Urinary bladder (tissue), 3 donors: ENCODE measurements at regions not wholly inside any gene's neighbourhood (a gene's known extent, or its start where the extent isn't known, plus 50 kb on each side); places are given as distances from the start of the nearest gene placed in this dataset.
"Not testable (repeated sequence)": the region's sequence is repeated elsewhere in the genome, so short reads cannot be mapped to it uniquely, and the experiment has no call there.

Source experiments
- DNase-seq: peaks from one replicate; pipeline ENCODE4 v3.0.0-alpha.2; 2015; ENCODE audit errors: extremely low spot score
- H3K27ac ChIP-seq: one replicate; pipeline ENCODE4 v1.5.1; 2013; ENCODE audit warnings: low read depth, mild to moderate bottlenecking, moderate library complexity
- H3K36me3 ChIP-seq: one replicate; pipeline ENCODE4 v1.6.1; 2013; ENCODE audit warnings: mild to moderate bottlenecking, moderate library complexity; ENCODE audit not compliant: insufficient read depth
- H3K4me1 ChIP-seq: one replicate; pipeline ENCODE4 v1.6.1; 2013; ENCODE audit warnings: mild to moderate bottlenecking, moderate library complexity; ENCODE audit not compliant: insufficient read depth
- H3K4me3 ChIP-seq: one replicate; pipeline ENCODE4 v1.5.1; 2013; ENCODE audit warnings: low read depth, low read length
- WGBS: extraction: QIAGEN DNeasy Blood & Tissue Kit; methylation state at CpG from one replicate; pipeline ENCODE4 v1.1.7; 2013; 5-methylcytosine and 5-hydroxymethylcytosine counted together
- donor health status: healthy with polysubstance abuse.
- donor health status: healthy.

GRCh38 chr2:226098861-226099745, 699.6 kb downstream of the NYAP2 start:
- no peaks in the 10 kb centered on the region for H3K4me1 ChIP-seq
- no peak overlapping the region for H3K4me3 ChIP-seq
- no peak for DNase-seq
- no peak overlapping the region for H3K27ac ChIP-seq
- H3K36me3 ChIP-seq = no peaks in the 10 kb centered on the region
- WGBS = 44% methylated on average over 1 of the region's 1 CpG

GRCh38 chr2:226095058-226095457, 695.5 kb downstream of the NYAP2 start:
- Histone ChIP-seq H3K36me3 (no peaks in the 10 kb centered on the region), H3K4me1 (no peaks in the 10 kb centered on the region), H3K27ac (no peak overlapping the region), H3K4me3 (no peak overlapping the region)
- WGBS = 95% methylated on average over 1 of the region's 1 CpG
- DNase-seq = no peak

GRCh38 chr2:226093364-226093763, 693.9 kb downstream of the NYAP2 start:
- Histone ChIP-seq H3K27ac (no peak overlapping the region), H3K4me1 (no peaks in the 10 kb centered on the region), H3K36me3 (no peaks in the 10 kb centered on the region), H3K4me3 (no peak overlapping the region)
- DNase-seq = no peak
- 84% methylated on average over 2 of the region's 2 CpGs for WGBS

GRCh38 chr2:226088366-226088674, 688.8 kb downstream of the NYAP2 start:
- H3K27ac ChIP-seq = no peak overlapping the region
- no peak for DNase-seq
- H3K4me1 ChIP-seq = no peaks in the 10 kb centered on the region
- H3K36me3 ChIP-seq = no peaks in the 10 kb centered on the region
- WGBS = 75% methylated on average over 3 of the region's 3 CpGs
- H3K4me3 ChIP-seq = no peak overlapping the region

GRCh38 chr2:226087505-226088365, 688.2 kb downstream of the NYAP2 start:
- Histone ChIP-seq H3K4me1 (no peaks in the 10 kb centered on the region), H3K36me3 (no peaks in the 10 kb centered on the region), H3K4me3 (no peak overlapping the region), H3K27ac (no peak overlapping the region)
- DNase-seq = no peak
- WGBS = 93% methylated on average over 5 of the region's 5 CpGs

- no peak overlapping the region for H3K27ac ChIP-seq
- 96% methylated on average over 3 of the region's 3 CpGs for WGBS
- no peaks in the 10 kb centered on the region for H3K36me3 ChIP-seq
- no peak for DNase-seq
- no peak overlapping the region for H3K4me3 ChIP-seq
- no peaks in the 10 kb centered on the region for H3K4me1 ChIP-seq
Observed at GRCh38 chr2:226087051-226087450, 687.5 kb downstream of the NYAP2 start.

- Histone ChIP-seq H3K4me1 (no peaks in the 10 kb centered on the region), H3K27ac (no peak overlapping the region), H3K4me3 (no peak overlapping the region), H3K36me3 (no peaks in the 10 kb centered on the region)
- WGBS = 27% methylated on average over 1 of the region's 1 CpG
- no peak for DNase-seq
Observed at GRCh38 chr2:226086190-226086589, 686.7 kb downstream of the NYAP2 start.

- not testable (repeated sequence) for H3K4me1 ChIP-seq, H3K27ac ChIP-seq, H3K36me3 ChIP-seq, H3K4me3 ChIP-seq, DNase-seq
Observed at GRCh38 chr2:226085425-226085824, 685.9 kb downstream of the NYAP2 start.

- H3K27ac ChIP-seq = no peak overlapping the region
- no peak for DNase-seq
- H3K4me1 ChIP-seq = no peaks in the 10 kb centered on the region
- H3K36me3 ChIP-seq = no peaks in the 10 kb centered on the region
- H3K4me3 ChIP-seq = no peak overlapping the region
Observed at GRCh38 chr2:226080334-226080733, 680.8 kb downstream of the NYAP2 start.

- no peak overlapping the region for H3K27ac ChIP-seq
- no peak for DNase-seq
- no peaks in the 10 kb centered on the region for H3K36me3 ChIP-seq
- no peak overlapping the region for H3K4me3 ChIP-seq
- no peaks in the 10 kb centered on the region for H3K4me1 ChIP-seq
Observed at GRCh38 chr2:226079671-226080181, 680.2 kb downstream of the NYAP2 start.

GRCh38 chr2:226079196-226079595, 679.7 kb downstream of the NYAP2 start:
- DNase-seq = no peak
- no peaks in the 10 kb centered on the region for H3K36me3 ChIP-seq
- H3K4me3 ChIP-seq = no peak overlapping the region
- H3K27ac ChIP-seq = no peak overlapping the region
- no peaks in the 10 kb centered on the region for H3K4me1 ChIP-seq

GRCh38 chr2:226078666-226079065, 679.2 kb downstream of the NYAP2 start:
- H3K36me3 ChIP-seq = no peaks in the 10 kb centered on the region
- no peak overlapping the region for H3K4me3 ChIP-seq
- no peak overlapping the region for H3K27ac ChIP-seq
- H3K4me1 ChIP-seq = no peaks in the 10 kb centered on the region
- DNase-seq = no peak

- DNase-seq = no peak
- no peaks in the 10 kb centered on the region for H3K4me1 ChIP-seq
- no peak overlapping the region for H3K4me3 ChIP-seq
- H3K27ac ChIP-seq = no peak overlapping the region
- H3K36me3 ChIP-seq = no peaks in the 10 kb centered on the region
Observed at GRCh38 chr2:226077841-226078240, 678.3 kb downstream of the NYAP2 start.

- Histone ChIP-seq H3K27ac (no peak overlapping the region), H3K4me3 (no peak overlapping the region), H3K4me1 (no peaks in the 10 kb centered on the region), H3K36me3 (no peaks in the 10 kb centered on the region)
- DNase-seq = no peak
Observed at GRCh38 chr2:226077031-226077430, 677.5 kb downstream of the NYAP2 start.
